GM10248 (cell line): ENCODE measurements at regions not wholly inside any gene's neighbourhood (a gene's known extent, or its start where the extent isn't known, plus 50 kb on each side); places are given as distances from the start of the nearest gene placed in this dataset.

Source experiments
- CTCF ChIA-PET: fragments of 300-600 bp; sonication (Branson Sonifier 250); formaldehyde crosslinking; extraction: SDS; loops from one replicate; lab custom pipeline; 2021; ENCODE audit warnings: antibody characterized with exemption; lab: Yijun Ruan, JAX
- POLR2A ChIA-PET: fragments of 350-650 bp; sonication (Branson Sonifier 250); formaldehyde crosslinking; extraction: SDS; loops from one replicate; lab custom pipeline; 2020; ENCODE audit warnings: antibody characterized with exemption; lab: Yijun Ruan, JAX
- DNase-seq: peaks from one replicate; pipeline ENCODE4 v3.0.0; 2012; ENCODE audit errors: extremely low spot score
- CTCF ChIP-seq: IDR thresholded peaks from 2 replicates; pipeline ENCODE4 v1.5.1; 2012; ENCODE audit warnings: mild to moderate bottlenecking, low read depth; ENCODE audit errors: extremely low read depth, missing control alignments, control extremely low read depth

- CTCF ChIA-PET: no interaction called here
- no peak for DNase-seq
- POLR2A ChIA-PET: no interaction called here
- no peak for TF ChIP-seq CTCF
These were observed 145.5 kb upstream of the LHCGR start for GRCh38 chr2:48901015-48901343.

- TF ChIP-seq CTCF: no peak
- no peak for DNase-seq
- POLR2A ChIA-PET: no interaction called here
- CTCF ChIA-PET: no interaction called here
These were observed 144.9 kb upstream of the LHCGR start for GRCh38 chr2:48900321-48901014.

- no peak for DNase-seq
- no peak for TF ChIP-seq CTCF
- CTCF ChIA-PET: interaction anchor here (0.8 kb wide), 1 partner anchor 10 kb away, joined by 3 read pairs; no protein-coding TSS in a partner anchor
- POLR2A ChIA-PET: no interaction called here
These were observed 141.3 kb upstream of the LHCGR start for GRCh38 chr2:48896870-48897269.

GRCh38 chr2:48890454-48891131 lies 135.1 kb upstream of the LHCGR start:
- no peak for DNase-seq
- ChIA-PET POLR2A (no interaction called here), CTCF (interaction anchor here (1.0 kb wide), 1 partner anchor 15 kb away, joined by 3 read pairs; no protein-coding TSS in a partner anchor)
- TF ChIP-seq CTCF: no peak

- ChIA-PET CTCF (no interaction called here), POLR2A (no interaction called here)
- TF ChIP-seq CTCF: no peak
- DNase-seq: no peak
These were observed 132.5 kb upstream of the LHCGR start for GRCh38 chr2:48888066-48888465.

- CTCF ChIA-PET: no interaction called here
- POLR2A ChIA-PET: no interaction called here
- no peak for DNase-seq
- TF ChIP-seq CTCF: no peak
These were observed 131.4 kb upstream of the LHCGR start for GRCh38 chr2:48886919-48887318.
